ENCODE measurements at regions not wholly inside any gene's neighbourhood (a gene's known extent, or its start where the extent isn't known, plus 50 kb on each side); places are given as distances from the start of the nearest gene placed in this dataset.

- 62 to 85% (median 63%) methylated on average over 2 of the region's 2 CpGs; no CpG with 5 or more reads in 1 of the 5 donors for WGBS, 5 donors
- intact Hi-C loops (cut with DNase I; ENCODE audit: low total_unique reads), result no loop called here
- TF ChIP-seq POLR2AphosphoS5 (IDR thresholded peaks at IDR 0.05) (no peak), CTCF (IDR thresholded peaks at IDR 0.05 in 8 of 11, conservative IDR thresholded peaks at IDR 0.05 in 3 of 11) (no peak)
- no peak for DNase-seq
- Histone ChIP-seq H3K36me3 (no peaks in the 10 kb centered on the region), H3K4me1 (peaks cover 0 to 16% (median 3%) of the 10 kb centered on the region in 6 donors), H3K27me3 (replicated peaks in 1 of 7) (no peaks in the 10 kb centered on the region), H3K9me3 (peaks cover 0 to 19% (median 17%) of the 10 kb centered on the region in 8 donors), H3K4me3 (no peak overlapping the region), H3K27ac (no peak overlapping the region)
Observed at GRCh38 chr1:30014031-30014430, 709.4 kb downstream of the MATN1 start.

- peaks cover 0 to 17% (median 3%) of the 10 kb centered on the region in 6 donors for H3K4me1 ChIP-seq
- no peaks in the 10 kb centered on the region for H3K27me3 ChIP-seq (replicated peaks in 1 of 7)
- peaks cover 0 to 6% (median 4%) of the 10 kb centered on the region in 8 donors for H3K9me3 ChIP-seq
- TF ChIP-seq CTCF (IDR thresholded peaks at IDR 0.05 in 8 of 11, conservative IDR thresholded peaks at IDR 0.05 in 3 of 11), result no peak
- no peak for TF ChIP-seq POLR2AphosphoS5 (IDR thresholded peaks at IDR 0.05)
- no peak for TF ChIP-seq POLR2A (IDR thresholded peaks at IDR 0.05)
- no peaks in the 10 kb centered on the region for H3K36me3 ChIP-seq
- no peak overlapping the region for H3K4me3 ChIP-seq
- 22 to 38% (median 31%) methylated on average over 7 of the region's 7 CpGs for WGBS, 5 donors
- intact Hi-C loops (cut with DNase I; ENCODE audit: low total_unique reads), result no loop called here
- DNase-seq, result no peak
- H3K27ac ChIP-seq, result peak overlapping the region in 3 of 8 donors; percentile 16 to 30 (median 23)
Observed at GRCh38 chr1:30012455-30013440, 710.6 kb downstream of the MATN1 start.

- 52 to 82% (median 70%) methylated on average over 6 of the region's 6 CpGs for WGBS, 5 donors
- no peak overlapping the region for H3K27ac ChIP-seq
- intact Hi-C loops (cut with DNase I; ENCODE audit: low total_unique reads), result no loop called here
- no peak for DNase-seq
- H3K4me1 ChIP-seq, result peaks cover 0 to 17% (median 3%) of the 10 kb centered on the region in 6 donors
- H3K36me3 ChIP-seq, result no peaks in the 10 kb centered on the region
- no peaks in the 10 kb centered on the region for H3K27me3 ChIP-seq (replicated peaks in 1 of 7)
- no peaks in the 10 kb centered on the region for H3K9me3 ChIP-seq
- TF ChIP-seq POLR2A (IDR thresholded peaks at IDR 0.05) (no peak), CTCF (IDR thresholded peaks at IDR 0.05 in 8 of 11, conservative IDR thresholded peaks at IDR 0.05 in 3 of 11) (no peak), POLR2AphosphoS5 (IDR thresholded peaks at IDR 0.05) (no peak)
- H3K4me3 ChIP-seq, result no peak overlapping the region
Observed at GRCh38 chr1:30011970-30012369, 711.4 kb downstream of the MATN1 start.

GRCh38 chr1:30010506-30011106 lies 712.8 kb downstream of the MATN1 start:
- intact Hi-C loops (cut with DNase I; ENCODE audit: low total_unique reads), result no loop called here
- Histone ChIP-seq H3K9me3 (no peaks in the 10 kb centered on the region), H3K36me3 (no peaks in the 10 kb centered on the region), H3K4me1 (peaks cover 0 to 17% (median 3%) of the 10 kb centered on the region in 6 donors), H3K4me3 (no peak overlapping the region), H3K27me3 (replicated peaks in 1 of 7) (no peaks in the 10 kb centered on the region), H3K27ac (no peak overlapping the region)
- DNase-seq, result no peak
- 75 to 83% (median 81%) methylated on average over 12 to 16 of the region's 16 CpGs for WGBS, 5 donors
- TF ChIP-seq POLR2A (IDR thresholded peaks at IDR 0.05) (no peak), CTCF (IDR thresholded peaks at IDR 0.05 in 8 of 11, conservative IDR thresholded peaks at IDR 0.05 in 3 of 11) (no peak), POLR2AphosphoS5 (IDR thresholded peaks at IDR 0.05) (no peak)

Data from spleen (tissue), 11 donors.